Peyer's patch (tissue), 4 donors: ENCODE measurements at regions not wholly inside any gene's neighbourhood (a gene's known extent, or its start where the extent isn't known, plus 50 kb on each side); places are given as distances from the start of the nearest gene placed in this dataset.

Experiments
- DNase-seq, 3 donors: peaks; one replicate each; pipeline ENCODE4 v3.0.0-alpha.2; 2017 to 2019
- H3K27ac ChIP-seq, 4 donors: fragments of 200-600 bp; sonication (generic); one replicate each; pipeline ENCODE4 v1.5.1; 2016 to 2019
- H3K27me3 ChIP-seq, 2 donors: fragments of 200-600 bp; sonication (generic); one replicate each; pipeline ENCODE4 v1.5.1; 2019
- H3K36me3 ChIP-seq, 3 donors: fragments of 200-600 bp; sonication (generic); one replicate each; pipeline ENCODE4 v1.5.1; 2016 to 2019
- H3K4me1 ChIP-seq, 4 donors: fragments of 200-600 bp; sonication (generic); one replicate each; pipeline ENCODE4 v1.5.1; 2016 to 2019
- H3K4me3 ChIP-seq, 4 donors: fragments of 200-600 bp; sonication (generic); 1 replicate in 3 of 4; 2 replicates in 1 of 4; pipeline ENCODE4 v1.5.1; 2016 to 2019; ENCODE audit warnings: mild to moderate bottlenecking in 1 of 4
- H3K9me3 ChIP-seq, 4 donors: fragments of 200-600 bp; sonication (generic); one replicate each; pipeline ENCODE4 v1.5.1; 2016 to 2019; ENCODE audit warnings: mild to moderate bottlenecking in 1 of 4
- CTCF ChIP-seq, 6 experiments: fragments of 450-650 bp in 4 of 6; fragments of 200-600 bp in 2 of 6; sonication (generic) in 1 of 6; IDR thresholded peaks; one replicate each; pipeline ENCODE4 v1.5.1; 2017 to 2019; ENCODE audit warnings: antibody characterized with exemption in 6 of 6, mild to moderate bottlenecking in 3 of 6, moderate library complexity in 1 of 6
- POLR2A ChIP-seq, 2 donors: fragments of 450-650 bp; IDR thresholded peaks; one replicate each; pipeline ENCODE4 v1.5.1; 2017; ENCODE audit warnings: antibody characterized with exemption in 2 of 2, mild to moderate bottlenecking in 2 of 2, moderate library complexity in 2 of 2

GRCh38 chr2:114134146-114134545 lies 244.3 kb downstream of the ACTR3 start:
- no peaks in the 10 kb centered on the region for H3K27me3 ChIP-seq
- H3K4me3 ChIP-seq, result no peak overlapping the region
- TF ChIP-seq CTCF (IDR thresholded peaks at IDR 0.05) (no peak), POLR2A (IDR thresholded peaks at IDR 0.05) (no peak)
- H3K36me3 ChIP-seq, result no peaks in the 10 kb centered on the region
- no peaks in the 10 kb centered on the region for H3K4me1 ChIP-seq
- H3K27ac ChIP-seq, result no peak overlapping the region
- DNase-seq, result no peak
- H3K9me3 ChIP-seq, result no peaks in the 10 kb centered on the region

- H3K4me3 ChIP-seq, result no peak overlapping the region
- no peaks in the 10 kb centered on the region for H3K9me3 ChIP-seq
- no peak for DNase-seq
- H3K27me3 ChIP-seq, result no peaks in the 10 kb centered on the region
- H3K27ac ChIP-seq, result no peak overlapping the region
- H3K4me1 ChIP-seq, result no peaks in the 10 kb centered on the region
- no peak for TF ChIP-seq POLR2A (IDR thresholded peaks at IDR 0.05)
- TF ChIP-seq CTCF (IDR thresholded peaks at IDR 0.05), result no peak
- H3K36me3 ChIP-seq, result no peaks in the 10 kb centered on the region
These were observed 249.7 kb downstream of the ACTR3 start for GRCh38 chr2:114139542-114139941.

- DNase-seq, result peak in 2 of 3 donors; percentile 49 to 52
- no peaks in the 10 kb centered on the region for H3K27me3 ChIP-seq
- TF ChIP-seq CTCF (IDR thresholded peaks at IDR 0.05) (no peak), POLR2A (IDR thresholded peaks at IDR 0.05) (no peak)
- H3K4me3 ChIP-seq, result no peak overlapping the region
- no peak overlapping the region for H3K27ac ChIP-seq
- H3K9me3 ChIP-seq, result no peaks in the 10 kb centered on the region
- H3K36me3 ChIP-seq, result no peaks in the 10 kb centered on the region
- H3K4me1 ChIP-seq, result peaks cover 0 to 5% (median 0%) of the 10 kb centered on the region in 4 donors
These were observed 266.6 kb downstream of the ACTR3 start for GRCh38 chr2:114156366-114157056.

GRCh38 chr2:114157057-114157385 lies 267.1 kb downstream of the ACTR3 start:
- no peak for TF ChIP-seq CTCF (IDR thresholded peaks at IDR 0.05)
- no peak for TF ChIP-seq POLR2A (IDR thresholded peaks at IDR 0.05)
- H3K27ac ChIP-seq, result no peak overlapping the region
- DNase-seq, result no peak
- H3K4me1 ChIP-seq, result peaks cover 0 to 5% (median 0%) of the 10 kb centered on the region in 4 donors
- no peaks in the 10 kb centered on the region for H3K36me3 ChIP-seq
- H3K9me3 ChIP-seq, result no peaks in the 10 kb centered on the region
- H3K4me3 ChIP-seq, result no peak overlapping the region
- H3K27me3 ChIP-seq, result no peaks in the 10 kb centered on the region

GRCh38 chr2:114160263-114160981 lies 270.5 kb downstream of the ACTR3 start:
- DNase-seq, result peak in 2 of 3 donors; percentile 56 to 79
- no peak for TF ChIP-seq CTCF (IDR thresholded peaks at IDR 0.05)
- TF ChIP-seq POLR2A (IDR thresholded peaks at IDR 0.05), result no peak

More at GRCh38 chr2:114160263-114160981, 270.5 kb downstream of the ACTR3 start:
- Histone ChIP-seq H3K36me3 (no peaks in the 10 kb centered on the region), H3K9me3 (no peaks in the 10 kb centered on the region), H3K27me3 (no peaks in the 10 kb centered on the region), H3K27ac (peak overlapping the region in 1 of 4 donors; percentile 25), H3K4me1 (peaks cover 0 to 5% (median 0%) of the 10 kb centered on the region in 4 donors), H3K4me3 (no peak overlapping the region)
